SK-N-SH (cell line): ENCODE measurements at regions not wholly inside any gene's neighbourhood (a gene's known extent, or its start where the extent isn't known, plus 50 kb on each side); places are given as distances from the start of the nearest gene placed in this dataset.

ENCODE experiments used
- CTCF ChIA-PET: fragments of 300-600, 350-600 bp; formaldehyde crosslinking; extraction: SDS; loops from one replicate; lab custom pipeline; 2021; lab: Yijun Ruan, JAX
- POLR2A ChIA-PET: fragments of 350-600 bp; sonication (Branson Sonifier 250); formaldehyde crosslinking; extraction: SDS; loops from one replicate; lab custom pipeline; 2020; ENCODE audit warnings: antibody characterized with exemption, inconsistent platforms; lab: Yijun Ruan, JAX
- DNase-seq: peaks from one replicate; pipeline ENCODE4 v3.0.0; 2012
- H2AFZ ChIP-seq: fragments of 200-600 bp; sonication (generic); 2 replicates; pipeline ENCODE4 v1.8.1; 2016; ENCODE audit warnings: antibody characterized with exemption, mild to moderate bottlenecking, low read depth
- H3F3A ChIP-seq: fragments of 200-600 bp; sonication (generic); replicated peaks from 2 replicates; pipeline ENCODE3; 2016; ENCODE audit warnings: antibody characterized with exemption, mild to moderate bottlenecking; ENCODE audit not compliant: insufficient read depth
- H3K27ac ChIP-seq, 2 experiments: fragments of 200-500 bp in 1 of 2; fragments of 200-600 bp in 1 of 2; sonication (Bioruptor generic) in 1 of 2; sonication (generic), shearing (Covaris generic) in 1 of 2; 2 replicates each; pipeline versions ENCODE4 v1.5.1 to v1.6.1; 2014 to 2016; ENCODE audit warnings: low read depth in 2 of 2, inconsistent platforms in 1 of 2, low read length in 1 of 2, mild to moderate bottlenecking in 1 of 2, mixed read lengths in 1 of 2
- H3K27me3 ChIP-seq: fragments of 200-600 bp; sonication (generic), shearing (Covaris generic); 2 replicates; pipeline ENCODE4 v1.6.1; 2016; ENCODE audit warnings: mixed run types; ENCODE audit not compliant: insufficient read depth
- H3K36me3 ChIP-seq, 2 experiments: fragments of 200-500 bp in 1 of 2; fragments of 200-600 bp in 1 of 2; sonication (Bioruptor generic) in 1 of 2; sonication (generic) in 1 of 2; replicated peaks in 1 of 2; 2 replicates each; pipeline versions ENCODE3 to v1.5.1; 2014 to 2016; ENCODE audit warnings: low read length in 1 of 2, mild to moderate bottlenecking in 1 of 2; ENCODE audit not compliant: insufficient read depth in 2 of 2, control insufficient read depth in 1 of 2
- H3K4me1 ChIP-seq, 2 experiments: fragments of 200-500 bp in 1 of 2; fragments of 200-600 bp in 1 of 2; sonication (Bioruptor generic) in 1 of 2; sonication (generic), shearing (Covaris generic) in 1 of 2; 2 replicates each; pipeline versions ENCODE4 v1.5.1 to v1.6.1; 2014 to 2016; ENCODE audit warnings: low read depth in 1 of 2, low read length in 1 of 2, mixed run types in 1 of 2; ENCODE audit not compliant: insufficient read depth in 2 of 2, control insufficient read depth in 1 of 2
- H3K4me2 ChIP-seq: fragments of 200-600 bp; sonication (generic), shearing (Covaris generic); 2 replicates; pipeline ENCODE4 v1.6.1; 2017; ENCODE audit warnings: mixed run types
- H3K4me3 ChIP-seq, 2 experiments: fragments of 200-500 bp in 1 of 2; fragments of 200-600 bp in 1 of 2; sonication (Bioruptor generic) in 1 of 2; sonication (generic), shearing (Covaris generic) in 1 of 2; 2 replicates each; pipeline versions ENCODE4 v1.5.1 to v1.8.1; 2014 to 2016; ENCODE audit warnings: low read depth in 2 of 2, inconsistent platforms in 1 of 2, low read length in 1 of 2, mild to moderate bottlenecking in 1 of 2, mixed read lengths in 1 of 2, moderate library complexity in 1 of 2
- H3K79me2 ChIP-seq: fragments of 200-600 bp; sonication (generic); 2 replicates; pipeline ENCODE4 v1.8.1; 2017; ENCODE audit warnings: mild to moderate bottlenecking; ENCODE audit not compliant: insufficient read depth
- H3K9ac ChIP-seq: fragments of 200-600 bp; sonication (generic); 2 replicates; pipeline ENCODE4 v1.6.1; 2017; ENCODE audit warnings: mixed run types
- H3K9me2 ChIP-seq: fragments of 200-600 bp; sonication (generic); 2 replicates; pipeline ENCODE4 v1.6.1; 2017; ENCODE audit warnings: mixed run types
- H3K9me3 ChIP-seq: fragments of 200-600 bp; sonication (generic); 2 replicates; pipeline ENCODE4 v1.6.1; 2017; ENCODE audit warnings: mixed run types, mild to moderate bottlenecking, moderate library complexity
- H4K20me1 ChIP-seq: fragments of 200-600 bp; sonication (generic); 2 replicates; pipeline ENCODE4 v1.6.1; 2017; ENCODE audit warnings: mild to moderate bottlenecking, mixed run types; ENCODE audit not compliant: insufficient read depth
- CHD2 ChIP-seq: fragments of 150-350 bp; IDR thresholded peaks from 2 replicates; pipeline ENCODE4 v1.6.1; 2018; ENCODE audit warnings: low read length; ENCODE audit not compliant: partially characterized antibody
- CTCF ChIP-seq: fragments of 200-600 bp; sonication (generic); IDR thresholded peaks from 2 replicates; pipeline ENCODE4 v1.6.1; 2017; ENCODE audit warnings: antibody characterized with exemption, mild to moderate bottlenecking, moderate library complexity
- ELF1 ChIP-seq: IDR thresholded peaks from 2 replicates; pipeline ENCODE4 v1.4.0; 2012
- EP300 ChIP-seq, 2 experiments: IDR thresholded peaks; 2 replicates each; pipeline versions ENCODE4 v1.4.0 to v1.6.1; 2012; ENCODE audit warnings: borderline replicate concordance in 1 of 2, low read depth in 1 of 2, low read length in 1 of 2
- GATA2 ChIP-seq: sonication (generic); formaldehyde crosslinking; IDR thresholded peaks from 2 replicates; pipeline ENCODE4 v1.5.0; 2020; ENCODE audit warnings: mild to moderate bottlenecking, missing genetic modification reagents
- JUND ChIP-seq: IDR thresholded peaks from 2 replicates; pipeline ENCODE4 v1.4.0; 2012
- MAX ChIP-seq: IDR thresholded peaks from 2 replicates; pipeline ENCODE4 v1.4.0; 2012; ENCODE audit warnings: low read depth
- MEF2A ChIP-seq: IDR thresholded peaks from 2 replicates; pipeline ENCODE4 v1.4.0; 2012; ENCODE audit warnings: low read depth, borderline replicate concordance
- NRF1 ChIP-seq: IDR thresholded peaks from 2 replicates; pipeline ENCODE4 v1.6.1; 2012; ENCODE audit warnings: low read depth, mild to moderate bottlenecking, low read length
- POLR2AphosphoS5 ChIP-seq: IDR thresholded peaks from 2 replicates; pipeline ENCODE4 v1.6.1; 2012; ENCODE audit warnings: low read depth, low read length
- RCOR1 ChIP-seq: fragments of 150-350 bp; IDR thresholded peaks from 2 replicates; pipeline ENCODE4 v1.6.1; 2017; ENCODE audit warnings: antibody characterized with exemption, low read length
- RXRA ChIP-seq: IDR thresholded peaks from 2 replicates; pipeline ENCODE4 v1.4.0; 2012; ENCODE audit warnings: low read depth, mild to moderate bottlenecking, borderline replicate concordance
- TAF1 ChIP-seq: IDR thresholded peaks from 2 replicates; pipeline ENCODE4 v1.6.1; 2012; ENCODE audit warnings: low read depth, mild to moderate bottlenecking, low read length, moderate library complexity, borderline replicate concordance
- TCF12 ChIP-seq: IDR thresholded peaks from 2 replicates; pipeline ENCODE4 v1.4.0; 2012
- TEAD4 ChIP-seq: IDR thresholded peaks from 2 replicates; pipeline ENCODE4 v1.4.0; 2012; ENCODE audit warnings: mild to moderate bottlenecking, borderline replicate concordance; ENCODE audit not compliant: insufficient read depth
- WGBS: methylation state at CpG from one replicate; pipeline ENCODE4 v1.1.6; 2017; ENCODE audit warnings: low lambda C conversion rate; 5-methylcytosine and 5-hydroxymethylcytosine counted together
- TF ChIP-seq, protein P1 (sequence below): fragments of 150-350 bp; IDR thresholded peaks from 2 replicates; pipeline ENCODE4 v1.6.1; 2016; ENCODE audit warnings: mild to moderate bottlenecking, low read depth, low read length
- TF ChIP-seq, protein P2 (sequence below): fragments of 150-350 bp; IDR thresholded peaks from 2 replicates; pipeline ENCODE4 v1.6.1; 2017; ENCODE audit warnings: antibody characterized with exemption, low read length, low read depth, borderline replicate concordance
- TF ChIP-seq, protein P3 (sequence below): IDR thresholded peaks from 2 replicates; pipeline ENCODE4; 2012

- POLR2A ChIA-PET: no interaction called here
- Histone ChIP-seq H3K36me3 (no peaks in the 10 kb centered on the region), H3K4me2 (no peak overlapping the region), H3K27me3 (no peaks in the 10 kb centered on the region), H3K9ac (no peak overlapping the region), H2AFZ (no peak overlapping the region), H3K4me3 (no peak overlapping the region), H3K27ac (no peak overlapping the region), H3K9me3 (peaks cover 13% of the 10 kb centered on the region; the same call in 1 of the 2 replicates), H3K79me2 (no peaks in the 10 kb centered on the region), H3F3A (no peaks in the 10 kb centered on the region), H3K9me2 (no peaks in the 10 kb centered on the region), H3K4me1 (peaks cover 0 to 2% of the 10 kb centered on the region in 2 experiments; a peak in 1 of 4 replicates), H4K20me1 (no peaks in the 10 kb centered on the region)
- DNase-seq: no peak
- TF ChIP-seq RCOR1 (no peak), MEF2A (no peak), NRF1 (no peak), RXRA (no peak)
- CTCF ChIA-PET: no interaction called here
Measured at GRCh38 chr10:85490431-85490830, 876.2 kb downstream of the GRID1 start.

GRCh38 chr10:85491652-85492051, 874.9 kb downstream of the GRID1 start:
- peaks cover 15% of the 10 kb centered on the region; the same call in 1 of the 2 replicates for H3K9me3 ChIP-seq
- H4K20me1 ChIP-seq: no peaks in the 10 kb centered on the region
- H3K4me2 ChIP-seq: no peak overlapping the region
- WGBS: 5% methylated on average over 5 of the region's 5 CpGs
- no peaks in the 10 kb centered on the region for H3K79me2 ChIP-seq
- no peaks in the 10 kb centered on the region for H3K36me3 ChIP-seq
- no peak for TF ChIP-seq NRF1
- TF ChIP-seq GATA2 (CRISPR knock-in tag): peak; percentile 66
- ChIA-PET CTCF (interaction anchor here (0.8 kb wide), 1 partner anchor 827 kb away, joined by 3 read pairs; no protein-coding TSS in a partner anchor), POLR2A (no interaction called here)
- no peaks in the 10 kb centered on the region for H3K9me2 ChIP-seq
- no peaks in the 10 kb centered on the region for H3K27me3 ChIP-seq
- DNase-seq: peak; percentile 2
- peaks cover 0 to 2% of the 10 kb centered on the region in 2 experiments; a peak in 1 of 4 replicates for H3K4me1 ChIP-seq
- no peak overlapping the region for H3K9ac ChIP-seq
- no peaks in the 10 kb centered on the region for H3F3A ChIP-seq
- H3K4me3 ChIP-seq: no peak overlapping the region
- H2AFZ ChIP-seq: no peak overlapping the region
- H3K27ac ChIP-seq: no peak overlapping the region; a peak in 1 of 4 replicates

DNA sequence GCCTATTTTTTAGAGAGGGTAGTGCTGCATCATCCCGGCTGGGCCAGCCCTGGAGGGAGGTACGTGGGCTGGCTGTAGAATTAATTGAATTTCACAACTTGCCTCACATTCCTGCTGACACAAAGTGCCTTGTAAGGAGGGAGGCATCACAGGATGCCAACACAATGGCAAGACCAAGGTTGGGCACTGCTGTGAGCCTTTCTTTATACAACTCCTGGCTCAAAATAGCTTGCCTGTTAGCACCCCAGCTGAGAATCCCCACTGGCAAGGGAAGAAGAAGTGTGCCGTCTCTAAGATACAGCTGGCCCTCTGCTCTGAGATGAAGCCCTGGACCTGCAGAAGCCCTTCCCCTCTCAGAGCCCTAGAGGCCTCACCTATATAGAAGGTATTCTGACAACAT, 873.9 kb downstream of the GRID1 start:
- Histone ChIP-seq H3K9me2 (no peaks in the 10 kb centered on the region), H3K36me3 (no peaks in the 10 kb centered on the region), H3K79me2 (no peaks in the 10 kb centered on the region), H3K4me2 (no peak overlapping the region), H3K4me3 (no peak overlapping the region), H3F3A (no peaks in the 10 kb centered on the region), H4K20me1 (no peaks in the 10 kb centered on the region), H3K9me3 (peaks cover 15% of the 10 kb centered on the region; the same call in 1 of the 2 replicates), H3K4me1 (peaks cover 0 to 2% of the 10 kb centered on the region in 2 experiments; a peak in 1 of 4 replicates), H3K27ac (no peak overlapping the region), H3K9ac (no peak overlapping the region), H2AFZ (no peak overlapping the region), H3K27me3 (no peaks in the 10 kb centered on the region)
- ChIA-PET CTCF (interaction anchor here (0.8 to 0.9 kb wide), 2 partner anchors 21 to 53 kb away, joined by 3 read pairs; no protein-coding TSS in a partner anchor), POLR2A (no interaction called here)
- WGBS: 21% methylated on average over 3 of the region's 3 CpGs
- no peak for DNase-seq
- TF ChIP-seq ELF1 (no peak), EP300 (IDR thresholded peaks at IDR 0.05; ENCODE audit: borderline replicate concordance in 1 of 2, low read depth in 1 of 2, low read length in 1 of 2) (no peak), CHD2 (no peak), TCF12 (no peak), POLR2AphosphoS5 (no peak), JUND (no peak), MAX (no peak), RXRA (no peak), CTCF (no peak), TEAD4 (no peak), TAF1 (no peak), NRF1 (no peak), GATA2 (CRISPR knock-in tag) (no peak)
- TF ChIP-seq, protein P1, sequence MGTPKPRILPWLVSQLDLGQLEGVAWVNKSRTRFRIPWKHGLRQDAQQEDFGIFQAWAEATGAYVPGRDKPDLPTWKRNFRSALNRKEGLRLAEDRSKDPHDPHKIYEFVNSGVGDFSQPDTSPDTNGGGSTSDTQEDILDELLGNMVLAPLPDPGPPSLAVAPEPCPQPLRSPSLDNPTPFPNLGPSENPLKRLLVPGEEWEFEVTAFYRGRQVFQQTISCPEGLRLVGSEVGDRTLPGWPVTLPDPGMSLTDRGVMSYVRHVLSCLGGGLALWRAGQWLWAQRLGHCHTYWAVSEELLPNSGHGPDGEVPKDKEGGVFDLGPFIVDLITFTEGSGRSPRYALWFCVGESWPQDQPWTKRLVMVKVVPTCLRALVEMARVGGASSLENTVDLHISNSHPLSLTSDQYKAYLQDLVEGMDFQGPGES: no peak
- TF ChIP-seq, protein P2, sequence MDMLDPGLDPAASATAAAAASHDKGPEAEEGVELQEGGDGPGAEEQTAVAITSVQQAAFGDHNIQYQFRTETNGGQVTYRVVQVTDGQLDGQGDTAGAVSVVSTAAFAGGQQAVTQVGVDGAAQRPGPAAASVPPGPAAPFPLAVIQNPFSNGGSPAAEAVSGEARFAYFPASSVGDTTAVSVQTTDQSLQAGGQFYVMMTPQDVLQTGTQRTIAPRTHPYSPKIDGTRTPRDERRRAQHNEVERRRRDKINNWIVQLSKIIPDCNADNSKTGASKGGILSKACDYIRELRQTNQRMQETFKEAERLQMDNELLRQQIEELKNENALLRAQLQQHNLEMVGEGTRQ: no peak
- TF ChIP-seq, protein P3, sequence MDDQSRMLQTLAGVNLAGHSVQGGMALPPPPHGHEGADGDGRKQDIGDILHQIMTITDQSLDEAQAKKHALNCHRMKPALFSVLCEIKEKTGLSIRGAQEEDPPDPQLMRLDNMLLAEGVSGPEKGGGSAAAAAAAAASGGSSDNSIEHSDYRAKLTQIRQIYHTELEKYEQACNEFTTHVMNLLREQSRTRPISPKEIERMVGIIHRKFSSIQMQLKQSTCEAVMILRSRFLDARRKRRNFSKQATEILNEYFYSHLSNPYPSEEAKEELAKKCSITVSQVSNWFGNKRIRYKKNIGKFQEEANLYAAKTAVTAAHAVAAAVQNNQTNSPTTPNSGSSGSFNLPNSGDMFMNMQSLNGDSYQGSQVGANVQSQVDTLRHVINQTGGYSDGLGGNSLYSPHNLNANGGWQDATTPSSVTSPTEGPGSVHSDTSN: no peak
